ENCODE measurements at regions not wholly inside any gene's neighbourhood (a gene's known extent, or its start where the extent isn't known, plus 50 kb on each side); places are given as distances from the start of the nearest gene placed in this dataset.
"Not testable (repeated sequence)": the region's sequence is repeated elsewhere in the genome, so short reads cannot be mapped to it uniquely, and the experiment has no call there.

GRCh38 chrX:96540111-96540631 is 144.5 kb upstream of the DIAPH2 start:
- no peak for DNase-seq

- DNase-seq: not testable (repeated sequence)
These were observed 138.4 kb upstream of the DIAPH2 start for GRCh38 chrX:96546281-96546680.

- no peak for DNase-seq
These were observed 133.2 kb upstream of the DIAPH2 start for GRCh38 chrX:96551322-96551872.

- no peak for DNase-seq
These were observed 127.8 kb upstream of the DIAPH2 start for GRCh38 chrX:96556886-96557285.

- not testable (repeated sequence) for DNase-seq
These were observed 123.5 kb upstream of the DIAPH2 start for GRCh38 chrX:96561129-96561528.

- no peak for DNase-seq
These were observed 121.0 kb upstream of the DIAPH2 start for GRCh38 chrX:96563646-96564045.

- DNase-seq: peak; percentile 18
These were observed 120.0 kb upstream of the DIAPH2 start for GRCh38 chrX:96564595-96564994.

GRCh38 chrX:96566878-96567277 is 117.8 kb upstream of the DIAPH2 start:
- DNase-seq: no peak

GRCh38 chrX:96568071-96568470 is 116.6 kb upstream of the DIAPH2 start:
- DNase-seq: peak; percentile 17

- DNase-seq: no peak
These were observed 115.6 kb upstream of the DIAPH2 start for GRCh38 chrX:96569034-96569433.

- DNase-seq: no peak
These were observed 109.6 kb upstream of the DIAPH2 start for GRCh38 chrX:96575011-96575410.

GRCh38 chrX:96576368-96576767 is 108.3 kb upstream of the DIAPH2 start:
- DNase-seq: peak; percentile 44

- DNase-seq: peak; percentile 28
These were observed 105.9 kb upstream of the DIAPH2 start for GRCh38 chrX:96578781-96579180.

- DNase-seq: peak; percentile 9
These were observed 105.4 kb upstream of the DIAPH2 start for GRCh38 chrX:96579252-96579651.

- no peak for DNase-seq
These were observed 94.2 kb upstream of the DIAPH2 start for GRCh38 chrX:96590403-96590802.

GRCh38 chrX:96591421-96591820 is 93.2 kb upstream of the DIAPH2 start:
- peak; percentile 23 for DNase-seq

- DNase-seq: not testable (repeated sequence)
These were observed 86.8 kb upstream of the DIAPH2 start for GRCh38 chrX:96597847-96598246.

GRCh38 chrX:96611619-96612362 is 72.9 kb upstream of the DIAPH2 start:
- DNase-seq: no peak

GRCh38 chrX:96615448-96615847 is 69.2 kb upstream of the DIAPH2 start:
- no peak for DNase-seq

- no peak for DNase-seq
These were observed 65.1 kb upstream of the DIAPH2 start for GRCh38 chrX:96619588-96619987.

GRCh38 chrX:96621811-96622210 is 62.8 kb upstream of the DIAPH2 start:
- no peak for DNase-seq

Data from suppressor macrophage treated with lipopolysaccharide for 4 hours (primary cell).